Nephron (organoid): ENCODE measurements at regions not wholly inside any gene's neighbourhood (a gene's known extent, or its start where the extent isn't known, plus 50 kb on each side); places are given as distances from the start of the nearest gene placed in this dataset.

Experiments
- H3K27ac Mint-ChIP-seq, 3 experiments: 2 replicates each; pipeline ENCODE4 v1.8.0; 2020; ENCODE audit warnings: mixed read lengths in 3 of 3, mild to moderate bottlenecking in 2 of 3, moderate library complexity in 1 of 3
- H3K27me3 Mint-ChIP-seq: 2 replicates; pipeline ENCODE4 v1.8.0; 2021; ENCODE audit warnings: low read depth, mild to moderate bottlenecking, moderate library complexity, mixed read lengths
- H3K36me3 Mint-ChIP-seq: 2 replicates; pipeline ENCODE4 v1.8.0; 2020; ENCODE audit warnings: low read depth, mixed read lengths
- H3K4me1 Mint-ChIP-seq: 2 replicates; pipeline ENCODE4 v1.8.0; 2020; ENCODE audit warnings: mixed read lengths
- H3K4me3 Mint-ChIP-seq, 3 experiments: 2 replicates each; pipeline ENCODE4 v1.8.0; 2020; ENCODE audit warnings: mild to moderate bottlenecking in 3 of 3, mixed read lengths in 3 of 3, moderate library complexity in 2 of 3
- H3K9me3 Mint-ChIP-seq: 2 replicates; pipeline ENCODE4 v1.8.0; 2020; ENCODE audit warnings: mixed read lengths
- TF ChIP-seq, protein P1 (sequence below), 3 experiments: fragments of 200-600 bp; sonication (generic); IDR thresholded peaks; one replicate each; pipeline ENCODE4 v1.5.0; 2021; ENCODE audit warnings: antibody characterized with exemption in 3 of 3; ENCODE audit not compliant: unreplicated experiment in 3 of 3

DNA sequence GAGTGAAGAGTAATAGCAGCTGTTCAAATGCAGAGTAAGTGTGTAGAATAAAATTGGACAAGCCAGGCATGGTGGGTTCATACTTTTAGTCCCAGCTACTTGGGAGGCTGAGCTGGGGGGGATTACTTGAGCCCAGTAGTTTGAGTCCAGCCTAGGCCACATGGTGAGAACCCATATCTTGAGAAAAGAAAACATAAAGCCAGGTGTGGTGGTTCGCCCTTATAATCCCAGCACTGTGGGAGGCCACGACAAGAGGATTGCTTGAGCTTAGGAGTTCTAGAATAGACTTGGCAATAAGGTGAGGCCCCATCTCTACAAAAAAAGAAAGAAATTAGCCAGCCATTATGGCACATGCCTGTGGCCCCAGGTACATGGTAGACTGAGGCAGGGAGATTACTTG is 1241.1 kb downstream of the UQCRFS1 start:
- peak overlapping the region in 1 of 3 experiments; percentile 68 for H3K27ac Mint-ChIP-seq
- H3K4me3 Mint-ChIP-seq: no peak overlapping the region
- H3K27me3 Mint-ChIP-seq: peaks cover 5% of the 10 kb centered on the region
- TF ChIP-seq, protein P1, sequence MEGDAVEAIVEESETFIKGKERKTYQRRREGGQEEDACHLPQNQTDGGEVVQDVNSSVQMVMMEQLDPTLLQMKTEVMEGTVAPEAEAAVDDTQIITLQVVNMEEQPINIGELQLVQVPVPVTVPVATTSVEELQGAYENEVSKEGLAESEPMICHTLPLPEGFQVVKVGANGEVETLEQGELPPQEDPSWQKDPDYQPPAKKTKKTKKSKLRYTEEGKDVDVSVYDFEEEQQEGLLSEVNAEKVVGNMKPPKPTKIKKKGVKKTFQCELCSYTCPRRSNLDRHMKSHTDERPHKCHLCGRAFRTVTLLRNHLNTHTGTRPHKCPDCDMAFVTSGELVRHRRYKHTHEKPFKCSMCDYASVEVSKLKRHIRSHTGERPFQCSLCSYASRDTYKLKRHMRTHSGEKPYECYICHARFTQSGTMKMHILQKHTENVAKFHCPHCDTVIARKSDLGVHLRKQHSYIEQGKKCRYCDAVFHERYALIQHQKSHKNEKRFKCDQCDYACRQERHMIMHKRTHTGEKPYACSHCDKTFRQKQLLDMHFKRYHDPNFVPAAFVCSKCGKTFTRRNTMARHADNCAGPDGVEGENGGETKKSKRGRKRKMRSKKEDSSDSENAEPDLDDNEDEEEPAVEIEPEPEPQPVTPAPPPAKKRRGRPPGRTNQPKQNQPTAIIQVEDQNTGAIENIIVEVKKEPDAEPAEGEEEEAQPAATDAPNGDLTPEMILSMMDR (IDR thresholded peaks at IDR 0.05; ENCODE audit: unreplicated experiment in 3 of 3): no peak
- no peaks in the 10 kb centered on the region for H3K36me3 Mint-ChIP-seq
- H3K4me1 Mint-ChIP-seq: peaks cover 32% of the 10 kb centered on the region
- H3K9me3 Mint-ChIP-seq: no peaks in the 10 kb centered on the region

DNA sequence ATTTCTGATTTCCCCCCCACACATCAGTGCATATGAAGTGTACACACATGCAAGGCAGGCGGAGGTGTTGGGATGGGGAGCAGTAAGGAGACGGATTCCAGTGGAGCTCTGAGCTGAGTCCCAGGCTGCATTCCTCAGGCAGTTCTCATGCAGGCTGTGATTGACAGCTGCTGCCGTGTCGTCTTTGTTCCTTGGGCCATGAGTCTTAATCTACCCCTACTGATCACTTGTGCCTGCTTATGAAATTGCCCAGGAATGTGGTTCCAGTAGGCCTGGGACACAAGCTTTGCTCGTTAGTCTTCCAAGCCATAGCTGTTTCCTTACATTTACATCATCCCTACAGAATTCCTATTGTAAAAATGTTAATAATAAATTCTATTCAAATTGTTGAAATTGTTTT is 1241.9 kb downstream of the UQCRFS1 start:
- Mint-ChIP-seq H3K27ac (no peak overlapping the region), H3K4me3 (no peak overlapping the region), H3K36me3 (no peaks in the 10 kb centered on the region), H3K27me3 (peaks cover 5% of the 10 kb centered on the region), H3K9me3 (no peaks in the 10 kb centered on the region), H3K4me1 (peaks cover 35% of the 10 kb centered on the region)
- TF ChIP-seq, protein P1 (IDR thresholded peaks at IDR 0.05; ENCODE audit: unreplicated experiment in 3 of 3): no peak

DNA sequence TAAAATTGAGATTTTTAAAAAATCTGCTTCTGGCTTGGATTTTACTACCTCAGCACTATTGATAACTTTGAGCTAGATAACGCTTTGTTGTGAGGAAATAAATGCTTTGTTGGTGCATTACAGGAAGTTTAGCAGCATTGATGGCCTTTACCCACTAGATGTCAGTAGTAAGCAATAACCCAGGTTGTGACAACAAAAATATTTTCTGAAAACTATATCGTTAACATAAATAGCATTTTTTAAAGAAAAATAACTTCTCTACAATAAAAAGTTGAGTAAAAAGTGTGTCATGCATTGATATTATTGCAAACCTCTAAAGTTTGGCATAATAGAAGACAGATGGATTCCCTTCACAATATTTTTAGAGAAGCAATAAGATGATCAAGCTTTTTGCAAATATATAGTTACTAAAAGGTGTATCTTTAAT is 1246.5 kb downstream of the UQCRFS1 start:
- H3K4me3 Mint-ChIP-seq: no peak overlapping the region
- H3K4me1 Mint-ChIP-seq: peaks cover 26% of the 10 kb centered on the region
- TF ChIP-seq, protein P1 (IDR thresholded peaks at IDR 0.05; ENCODE audit: unreplicated experiment in 3 of 3): peak; percentile 71 to 81 (median 78)
- H3K27me3 Mint-ChIP-seq: peaks cover 6% of the 10 kb centered on the region
- H3K36me3 Mint-ChIP-seq: no peaks in the 10 kb centered on the region
- no peak overlapping the region for H3K27ac Mint-ChIP-seq
- H3K9me3 Mint-ChIP-seq: no peaks in the 10 kb centered on the region

DNA sequence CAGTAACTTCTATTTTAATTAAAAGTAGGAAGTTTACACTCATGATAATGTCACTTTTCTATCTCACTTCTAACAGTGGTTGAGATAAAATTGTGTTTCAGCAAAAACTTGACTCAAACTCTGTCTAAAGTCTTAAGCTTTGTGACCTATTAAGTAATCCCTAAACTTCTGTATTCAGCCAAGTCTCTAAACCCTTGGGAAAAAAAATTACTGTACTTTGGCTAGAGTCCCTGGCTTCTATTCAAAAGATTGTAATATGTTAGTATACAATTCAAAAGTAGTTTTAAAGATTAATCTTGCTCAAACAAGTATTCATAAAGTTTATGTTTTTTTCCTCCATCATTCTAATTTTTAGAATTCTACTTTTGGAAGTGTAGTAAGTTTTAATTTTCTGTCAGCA is 1248.8 kb downstream of the UQCRFS1 start:
- H3K27me3 Mint-ChIP-seq: peaks cover 11% of the 10 kb centered on the region
- no peaks in the 10 kb centered on the region for H3K36me3 Mint-ChIP-seq
- H3K4me1 Mint-ChIP-seq: peaks cover 24% of the 10 kb centered on the region
- H3K4me3 Mint-ChIP-seq: no peak overlapping the region
- H3K27ac Mint-ChIP-seq: peak overlapping the region in 2 of 3 experiments; percentile 32 to 51
- no peaks in the 10 kb centered on the region for H3K9me3 Mint-ChIP-seq
- TF ChIP-seq, protein P1 (IDR thresholded peaks at IDR 0.05; ENCODE audit: unreplicated experiment in 3 of 3): no peak

DNA sequence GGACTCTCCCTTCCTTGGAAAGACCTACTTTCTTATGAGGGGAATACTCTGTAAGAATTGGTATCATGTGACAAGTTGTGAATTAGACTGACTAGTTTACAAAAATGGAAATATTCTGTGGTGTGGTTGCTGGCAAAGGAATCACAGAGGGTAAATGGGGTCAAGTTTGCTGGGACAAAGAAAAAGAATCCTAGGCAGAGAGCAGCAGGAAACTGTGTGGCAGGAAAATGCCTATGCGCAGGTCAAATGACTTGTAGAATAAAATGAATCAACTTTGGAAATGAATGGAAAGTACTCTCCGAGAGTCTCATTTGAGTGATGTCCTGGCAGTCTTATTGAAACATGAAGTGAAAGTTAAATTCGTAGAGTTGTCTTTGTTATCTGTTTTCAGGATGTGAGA is 1250.7 kb downstream of the UQCRFS1 start:
- H3K27ac Mint-ChIP-seq: peak overlapping the region in 2 of 3 experiments; percentile 11 to 28
- no peaks in the 10 kb centered on the region for H3K9me3 Mint-ChIP-seq
- no peaks in the 10 kb centered on the region for H3K36me3 Mint-ChIP-seq
- peaks cover 24% of the 10 kb centered on the region for H3K4me1 Mint-ChIP-seq
- peaks cover 11% of the 10 kb centered on the region for H3K27me3 Mint-ChIP-seq
- H3K4me3 Mint-ChIP-seq: peak overlapping the region in 2 of 3 experiments; percentile 15 to 27
- TF ChIP-seq, protein P1 (IDR thresholded peaks at IDR 0.05; ENCODE audit: unreplicated experiment in 3 of 3): no peak
